HepG2 (cell line): ENCODE measurements at regions not wholly inside any gene's neighbourhood (a gene's known extent, or its start where the extent isn't known, plus 50 kb on each side); places are given as distances from the start of the nearest gene placed in this dataset.

Experiments
- PHF8 ChIP-seq: sonication (generic); formaldehyde crosslinking; IDR thresholded peaks from 2 replicates; pipeline ENCODE4 v1.5.0; 2020; ENCODE audit warnings: missing genetic modification reagents
- POLR2A ChIP-seq, 2 experiments: IDR thresholded peaks; 2 replicates each; pipeline ENCODE4 v1.6.1; 2011; ENCODE audit warnings: low read depth in 2 of 2, low read length in 2 of 2, mild to moderate bottlenecking in 1 of 2, moderate library complexity in 1 of 2; ENCODE audit not compliant: insufficient read depth in 1 of 2
- POLR2AphosphoS5 ChIP-seq: IDR thresholded peaks from 2 replicates; pipeline ENCODE4 v1.6.1; 2012; ENCODE audit warnings: low read depth, low read length
- ZNF143 ChIP-seq: sonication (generic); formaldehyde crosslinking; IDR thresholded peaks from 2 replicates; pipeline ENCODE4 v1.4.0; 2020; ENCODE audit warnings: missing genetic modification reagents
- TF ChIP-seq, protein P1 (sequence below): sonication (generic); formaldehyde crosslinking; IDR thresholded peaks from 2 replicates; pipeline ENCODE4 v1.5.0; 2020; ENCODE audit warnings: mild to moderate bottlenecking, missing genetic modification reagents, moderate library complexity
- TF ChIP-seq, protein P2 (sequence below): sonication (generic); formaldehyde crosslinking; IDR thresholded peaks from 2 replicates; pipeline ENCODE4 v1.4.0; 2020; ENCODE audit warnings: missing genetic modification reagents
- TF ChIP-seq, protein P3 (sequence below): sonication (generic); formaldehyde crosslinking; IDR thresholded peaks from 2 replicates; pipeline ENCODE4 v1.5.1; 2020; ENCODE audit warnings: mild to moderate bottlenecking, missing genetic modification reagents
- TF ChIP-seq, protein P4 (sequence below): sonication (generic); formaldehyde crosslinking; IDR thresholded peaks from 2 replicates; pipeline ENCODE4 v1.8.0; 2022; ENCODE audit warnings: mild to moderate bottlenecking, missing genetic modification reagents

DNA sequence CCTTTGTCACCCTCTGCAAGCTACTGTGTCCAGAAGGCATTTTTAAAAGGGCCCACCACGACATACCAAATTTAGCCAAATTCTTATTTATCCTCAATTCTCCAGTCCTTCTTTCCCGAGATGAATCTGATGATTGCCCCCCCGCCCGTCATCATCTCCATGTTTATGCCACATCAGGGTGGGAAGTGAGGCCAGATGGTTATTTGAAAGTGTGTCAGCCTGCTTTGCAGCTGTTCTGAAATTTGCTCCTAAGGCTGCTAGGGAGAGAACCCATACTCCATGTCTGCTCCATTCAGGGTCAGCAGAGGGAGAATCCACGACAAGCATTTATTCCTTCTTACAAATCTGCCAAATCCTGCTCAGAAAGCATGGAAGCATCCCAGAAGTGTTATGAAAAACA, 337.8 kb downstream of the ADAMTS20 start:
- TF ChIP-seq, protein P1, sequence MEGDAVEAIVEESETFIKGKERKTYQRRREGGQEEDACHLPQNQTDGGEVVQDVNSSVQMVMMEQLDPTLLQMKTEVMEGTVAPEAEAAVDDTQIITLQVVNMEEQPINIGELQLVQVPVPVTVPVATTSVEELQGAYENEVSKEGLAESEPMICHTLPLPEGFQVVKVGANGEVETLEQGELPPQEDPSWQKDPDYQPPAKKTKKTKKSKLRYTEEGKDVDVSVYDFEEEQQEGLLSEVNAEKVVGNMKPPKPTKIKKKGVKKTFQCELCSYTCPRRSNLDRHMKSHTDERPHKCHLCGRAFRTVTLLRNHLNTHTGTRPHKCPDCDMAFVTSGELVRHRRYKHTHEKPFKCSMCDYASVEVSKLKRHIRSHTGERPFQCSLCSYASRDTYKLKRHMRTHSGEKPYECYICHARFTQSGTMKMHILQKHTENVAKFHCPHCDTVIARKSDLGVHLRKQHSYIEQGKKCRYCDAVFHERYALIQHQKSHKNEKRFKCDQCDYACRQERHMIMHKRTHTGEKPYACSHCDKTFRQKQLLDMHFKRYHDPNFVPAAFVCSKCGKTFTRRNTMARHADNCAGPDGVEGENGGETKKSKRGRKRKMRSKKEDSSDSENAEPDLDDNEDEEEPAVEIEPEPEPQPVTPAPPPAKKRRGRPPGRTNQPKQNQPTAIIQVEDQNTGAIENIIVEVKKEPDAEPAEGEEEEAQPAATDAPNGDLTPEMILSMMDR (CRISPR knock-in tag), result no peak
- TF ChIP-seq PHF8 (CRISPR knock-in tag), result no peak
- TF ChIP-seq, protein P2, sequence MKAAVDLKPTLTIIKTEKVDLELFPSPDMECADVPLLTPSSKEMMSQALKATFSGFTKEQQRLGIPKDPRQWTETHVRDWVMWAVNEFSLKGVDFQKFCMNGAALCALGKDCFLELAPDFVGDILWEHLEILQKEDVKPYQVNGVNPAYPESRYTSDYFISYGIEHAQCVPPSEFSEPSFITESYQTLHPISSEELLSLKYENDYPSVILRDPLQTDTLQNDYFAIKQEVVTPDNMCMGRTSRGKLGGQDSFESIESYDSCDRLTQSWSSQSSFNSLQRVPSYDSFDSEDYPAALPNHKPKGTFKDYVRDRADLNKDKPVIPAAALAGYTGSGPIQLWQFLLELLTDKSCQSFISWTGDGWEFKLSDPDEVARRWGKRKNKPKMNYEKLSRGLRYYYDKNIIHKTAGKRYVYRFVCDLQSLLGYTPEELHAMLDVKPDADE (CRISPR knock-in tag), result no peak
- TF ChIP-seq, protein P3, sequence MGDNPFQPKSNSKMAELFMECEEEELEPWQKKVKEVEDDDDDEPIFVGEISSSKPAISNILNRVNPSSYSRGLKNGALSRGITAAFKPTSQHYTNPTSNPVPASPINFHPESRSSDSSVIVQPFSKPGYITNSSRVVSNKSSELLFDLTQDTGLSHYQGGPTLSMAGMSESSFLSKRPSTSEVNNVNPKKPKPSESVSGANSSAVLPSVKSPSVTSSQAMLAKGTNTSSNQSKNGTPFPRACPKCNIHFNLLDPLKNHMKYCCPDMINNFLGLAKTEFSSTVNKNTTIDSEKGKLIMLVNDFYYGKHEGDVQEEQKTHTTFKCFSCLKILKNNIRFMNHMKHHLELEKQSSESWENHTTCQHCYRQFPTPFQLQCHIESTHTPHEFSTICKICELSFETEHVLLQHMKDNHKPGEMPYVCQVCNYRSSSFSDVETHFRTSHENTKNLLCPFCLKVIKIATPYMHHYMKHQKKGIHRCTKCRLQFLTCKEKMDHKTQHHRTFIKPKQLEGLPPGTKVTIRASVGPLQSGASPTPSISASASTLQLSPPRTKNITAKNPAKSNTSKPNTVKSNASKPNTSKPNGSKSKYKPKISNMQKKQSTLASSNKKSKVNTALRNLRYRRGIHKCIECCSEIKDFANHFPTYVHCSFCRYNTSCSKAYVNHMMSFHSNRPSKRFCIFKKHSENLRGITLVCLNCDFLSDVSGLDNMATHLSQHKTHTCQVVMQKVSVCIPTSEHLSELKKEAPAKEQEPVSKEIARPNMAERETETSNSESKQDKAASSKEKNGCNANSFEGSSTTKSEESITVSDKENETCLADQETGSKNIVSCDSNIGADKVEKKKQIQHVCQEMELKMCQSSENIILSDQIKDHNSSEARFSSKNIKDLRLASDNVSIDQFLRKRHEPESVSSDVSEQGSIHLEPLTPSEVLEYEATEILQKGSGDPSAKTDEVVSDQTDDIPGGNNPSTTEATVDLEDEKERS (CRISPR knock-in tag), result no peak
- TF ChIP-seq, protein P4, sequence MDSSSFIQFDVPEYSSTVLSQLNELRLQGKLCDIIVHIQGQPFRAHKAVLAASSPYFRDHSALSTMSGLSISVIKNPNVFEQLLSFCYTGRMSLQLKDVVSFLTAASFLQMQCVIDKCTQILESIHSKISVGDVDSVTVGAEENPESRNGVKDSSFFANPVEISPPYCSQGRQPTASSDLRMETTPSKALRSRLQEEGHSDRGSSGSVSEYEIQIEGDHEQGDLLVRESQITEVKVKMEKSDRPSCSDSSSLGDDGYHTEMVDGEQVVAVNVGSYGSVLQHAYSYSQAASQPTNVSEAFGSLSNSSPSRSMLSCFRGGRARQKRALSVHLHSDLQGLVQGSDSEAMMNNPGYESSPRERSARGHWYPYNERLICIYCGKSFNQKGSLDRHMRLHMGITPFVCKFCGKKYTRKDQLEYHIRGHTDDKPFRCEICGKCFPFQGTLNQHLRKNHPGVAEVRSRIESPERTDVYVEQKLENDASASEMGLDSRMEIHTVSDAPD (CRISPR knock-in tag), result no peak
- no peak for TF ChIP-seq ZNF143
- no peak for TF ChIP-seq POLR2A (IDR thresholded peaks at IDR 0.05; ENCODE audit: insufficient read depth in 1 of 2, low read depth in 2 of 2, low read length in 2 of 2)
- TF ChIP-seq POLR2AphosphoS5, result no peak
